ENCODE measurements at regions not wholly inside any gene's neighbourhood (a gene's known extent, or its start where the extent isn't known, plus 50 kb on each side); places are given as distances from the start of the nearest gene placed in this dataset.

- no peak for FAIRE-seq
Observed at GRCh38 chr9:106575823-106576222, 287.1 kb upstream of the ZNF462 start.

- FAIRE-seq: no peak
Observed at GRCh38 chr9:106576232-106576760, 286.7 kb upstream of the ZNF462 start.

GRCh38 chr9:106577121-106577520 is 285.8 kb upstream of the ZNF462 start:
- FAIRE-seq: no peak

- FAIRE-seq: no peak
Observed at GRCh38 chr9:106580546-106580945, 282.4 kb upstream of the ZNF462 start.

GRCh38 chr9:106581973-106582372 is 281.0 kb upstream of the ZNF462 start:
- FAIRE-seq: no peak

GRCh38 chr9:106583751-106584150 is 279.2 kb upstream of the ZNF462 start:
- no peak for FAIRE-seq

- no peak for FAIRE-seq
Observed at GRCh38 chr9:106587042-106587441, 275.9 kb upstream of the ZNF462 start.

- FAIRE-seq: no peak
Observed at GRCh38 chr9:106588626-106589025, 274.3 kb upstream of the ZNF462 start.

- FAIRE-seq: no peak
Observed at GRCh38 chr9:106590759-106591505, 272.0 kb upstream of the ZNF462 start.

GRCh38 chr9:106593201-106593600 is 269.8 kb upstream of the ZNF462 start:
- no peak for FAIRE-seq

- FAIRE-seq: no peak
Observed at GRCh38 chr9:106596984-106597383, 266.0 kb upstream of the ZNF462 start.

- no peak for FAIRE-seq
Observed at GRCh38 chr9:106600955-106601560, 261.9 kb upstream of the ZNF462 start.

GRCh38 chr9:106602344-106602743 is 260.6 kb upstream of the ZNF462 start:
- FAIRE-seq: no peak

GRCh38 chr9:106613250-106613737 is 249.7 kb upstream of the ZNF462 start:
- FAIRE-seq: no peak

GRCh38 chr9:106615118-106615889 is 247.7 kb upstream of the ZNF462 start:
- no peak for FAIRE-seq

- no peak for FAIRE-seq
Observed at GRCh38 chr9:106616026-106616425, 246.9 kb upstream of the ZNF462 start.

GRCh38 chr9:106616851-106617345 is 246.1 kb upstream of the ZNF462 start:
- no peak for FAIRE-seq

- no peak for FAIRE-seq
Observed at GRCh38 chr9:106619211-106619610, 243.8 kb upstream of the ZNF462 start.

- FAIRE-seq: no peak
Observed at GRCh38 chr9:106620081-106620480, 242.9 kb upstream of the ZNF462 start.

GRCh38 chr9:106620866-106621265 is 242.1 kb upstream of the ZNF462 start:
- no peak for FAIRE-seq

GRCh38 chr9:106621313-106622163 is 241.4 kb upstream of the ZNF462 start:
- FAIRE-seq: no peak

GRCh38 chr9:106622164-106622487 is 240.8 kb upstream of the ZNF462 start:
- no peak for FAIRE-seq

All from islet of Langerhans (tissue), 1 donor.